H1 (cell line): ENCODE measurements at regions not wholly inside any gene's neighbourhood (a gene's known extent, or its start where the extent isn't known, plus 50 kb on each side); places are given as distances from the start of the nearest gene placed in this dataset.

Experiments used
- POLR2AphosphoS5 ChIP-seq: IDR thresholded peaks from 2 replicates; pipeline ENCODE4 v1.6.1; 2011; ENCODE audit warnings: low read depth, low read length
- SIN3A ChIP-seq, 2 experiments: IDR thresholded peaks in 1 of 2; conservative IDR thresholded peaks in 1 of 2; 2 replicates each; pipeline ENCODE4 v1.6.1; 2011 to 2012; ENCODE audit warnings: low read length in 2 of 2, improper control_type of control experiment in 1 of 2, low read depth in 1 of 2, mild to moderate bottlenecking in 1 of 2

DNA sequence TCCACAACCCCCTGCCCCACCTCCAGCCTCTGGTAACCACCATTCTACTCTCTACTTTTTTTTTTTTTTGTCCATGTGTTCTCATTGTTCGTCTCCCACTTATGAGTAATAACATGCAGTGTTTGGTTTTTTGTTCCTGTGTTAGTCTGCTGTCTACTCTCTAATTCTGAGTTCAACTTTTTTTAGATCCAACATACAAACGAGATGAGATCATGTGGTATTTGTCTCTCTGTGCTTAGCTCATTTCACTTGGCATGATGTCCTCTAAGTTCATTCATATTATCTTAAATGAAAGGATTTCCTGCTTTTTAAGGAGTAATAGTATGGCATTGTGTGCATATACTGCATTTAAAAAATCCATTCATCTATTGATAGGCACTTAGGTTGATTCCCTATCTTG is 130.9 kb downstream of the NMUR2 start (continued):
- TF ChIP-seq POLR2AphosphoS5 (no peak), SIN3A (conservative IDR thresholded peaks at IDR 0.05 in 1 of 2, IDR thresholded peaks at IDR 0.05 in 1 of 2; ENCODE audit: low read depth in 1 of 2, low read length in 2 of 2) (no peak)
